GM10266 (cell line): ENCODE measurements at regions not wholly inside any gene's neighbourhood (a gene's known extent, or its start where the extent isn't known, plus 50 kb on each side); places are given as distances from the start of the nearest gene placed in this dataset.

Experiments
- DNase-seq: peaks from one replicate; pipeline ENCODE4 v3.0.0; 2012; ENCODE audit errors: extremely low spot score
- CTCF ChIP-seq: IDR thresholded peaks from 2 replicates; pipeline ENCODE4 v1.5.1; 2012; ENCODE audit warnings: mild to moderate bottlenecking, low read depth; ENCODE audit not compliant: control insufficient read depth, insufficient read depth; ENCODE audit errors: missing control alignments

- no peak for TF ChIP-seq CTCF
- DNase-seq = no peak
These were observed 105.7 kb downstream of the ACAA2 start for GRCh38 chr18:49707599-49707998.

GRCh38 chr18:49704334-49704733 is 109.0 kb downstream of the ACAA2 start:
- DNase-seq = no peak
- no peak for TF ChIP-seq CTCF

- no peak for TF ChIP-seq CTCF
- DNase-seq = no peak
These were observed 112.1 kb downstream of the ACAA2 start for GRCh38 chr18:49701190-49701589.

GRCh38 chr18:49699303-49699702 is 114.0 kb downstream of the ACAA2 start:
- no peak for DNase-seq
- no peak for TF ChIP-seq CTCF

- DNase-seq = no peak
- TF ChIP-seq CTCF = no peak
These were observed 114.8 kb downstream of the ACAA2 start for GRCh38 chr18:49698525-49699025.

GRCh38 chr18:49697757-49698524 is 115.4 kb downstream of the ACAA2 start:
- no peak for TF ChIP-seq CTCF
- no peak for DNase-seq

- DNase-seq = no peak
- TF ChIP-seq CTCF = no peak
These were observed 116.3 kb downstream of the ACAA2 start for GRCh38 chr18:49697049-49697448.
